ENCODE measurements at regions not wholly inside any gene's neighbourhood (a gene's known extent, or its start where the extent isn't known, plus 50 kb on each side); places are given as distances from the start of the nearest gene placed in this dataset.
"Not testable (repeated sequence)": the region's sequence is repeated elsewhere in the genome, so short reads cannot be mapped to it uniquely, and the experiment has no call there.

GRCh38 chr11:134494395-134494794 lies 82.4 kb upstream of the B3GAT1 start:
- DNase-seq (ENCODE audit: low spot score): not testable (repeated sequence)

GRCh38 chr11:134492411-134492810 lies 80.4 kb upstream of the B3GAT1 start:
- DNase-seq (ENCODE audit: low spot score): not testable (repeated sequence)

GRCh38 chr11:134489728-134490127 lies 77.7 kb upstream of the B3GAT1 start:
- no peak for DNase-seq (ENCODE audit: low spot score)

GRCh38 chr11:134488913-134489312 lies 76.9 kb upstream of the B3GAT1 start:
- no peak for DNase-seq (ENCODE audit: low spot score)

GRCh38 chr11:134488512-134488911 lies 76.5 kb upstream of the B3GAT1 start:
- DNase-seq (ENCODE audit: low spot score): no peak

GRCh38 chr11:134487696-134488095 lies 75.7 kb upstream of the B3GAT1 start:
- DNase-seq (ENCODE audit: low spot score): no peak

- no peak for DNase-seq (ENCODE audit: low spot score)
These were observed 74.7 kb upstream of the B3GAT1 start for GRCh38 chr11:134486704-134487103.

GRCh38 chr11:134486106-134486505 lies 74.1 kb upstream of the B3GAT1 start:
- no peak for DNase-seq (ENCODE audit: low spot score)

GRCh38 chr11:134485316-134485715 lies 73.3 kb upstream of the B3GAT1 start:
- no peak for DNase-seq (ENCODE audit: low spot score)

GRCh38 chr11:134483857-134484256 lies 71.8 kb upstream of the B3GAT1 start:
- no peak for DNase-seq (ENCODE audit: low spot score)

GRCh38 chr11:134483291-134483690 lies 71.2 kb upstream of the B3GAT1 start:
- DNase-seq (ENCODE audit: low spot score): no peak

- DNase-seq (ENCODE audit: low spot score): no peak
These were observed 70.8 kb upstream of the B3GAT1 start for GRCh38 chr11:134482865-134483264.

GRCh38 chr11:134481933-134482527 lies 70.0 kb upstream of the B3GAT1 start:
- DNase-seq (ENCODE audit: low spot score): no peak

- no peak for DNase-seq (ENCODE audit: low spot score)
These were observed 69.1 kb upstream of the B3GAT1 start for GRCh38 chr11:134481135-134481534.

GRCh38 chr11:134480136-134480712 lies 68.2 kb upstream of the B3GAT1 start:
- DNase-seq (ENCODE audit: low spot score): no peak

- DNase-seq (ENCODE audit: low spot score): no peak
These were observed 67.4 kb upstream of the B3GAT1 start for GRCh38 chr11:134479206-134480135.

GRCh38 chr11:134478611-134479010 lies 66.6 kb upstream of the B3GAT1 start:
- no peak for DNase-seq (ENCODE audit: low spot score)

- DNase-seq (ENCODE audit: low spot score): no peak
These were observed 66.1 kb upstream of the B3GAT1 start for GRCh38 chr11:134478176-134478575.

GRCh38 chr11:134477486-134477885 lies 65.4 kb upstream of the B3GAT1 start:
- no peak for DNase-seq (ENCODE audit: low spot score)

GRCh38 chr11:134476435-134477021 lies 64.5 kb upstream of the B3GAT1 start:
- peak; percentile 42 for DNase-seq (ENCODE audit: low spot score)

GRCh38 chr11:134475951-134476350 lies 63.9 kb upstream of the B3GAT1 start:
- no peak for DNase-seq (ENCODE audit: low spot score)

- DNase-seq (ENCODE audit: low spot score): no peak
These were observed 62.9 kb upstream of the B3GAT1 start for GRCh38 chr11:134474942-134475341.
